ENCODE measurements at regions not wholly inside any gene's neighbourhood (a gene's known extent, or its start where the extent isn't known, plus 50 kb on each side); places are given as distances from the start of the nearest gene placed in this dataset.

- ATAC-seq (no peak), DNase-seq (ENCODE audit: low read depth, low spot score) (no peak)
- H3K27me3 ChIP-seq (ENCODE audit: control insufficient read depth, insufficient read depth, low read length): 0 out of 2 replicates have a peak, but pooled peaks cover 3% of the 10 kb centered on the region
- BruUV-seq (replicated peaks): no TSS peak
- intact Hi-C loops (cut with micrococcal nuclease; ENCODE audit: unreplicated experiment) (no loop called here), in situ Hi-C loops (cut with HindIII; ENCODE audit: low pct_unique_long_range_greater_than_20kb, low sequenced_read_pairs) (no loop called here)
- ChIA-PET POLR2A (no interaction called here), CTCF (no interaction called here)
- no peaks in the 10 kb centered on the region for H3K36me3 ChIP-seq (ENCODE audit: control insufficient read depth, insufficient read depth, low read length)
- H3K4me1 ChIP-seq (ENCODE audit: control insufficient read depth, insufficient read depth, low read length): no peaks in the 10 kb centered on the region
- no peak overlapping the region for H3K4me3 ChIP-seq (ENCODE audit: low read depth in 2 of 2, low read length in 2 of 2)
- H3K9me3 ChIP-seq (ENCODE audit: control insufficient read depth, insufficient read depth, low read depth, low read length): no peaks in the 10 kb centered on the region
- H3K27ac ChIP-seq (ENCODE audit: low read length): no peak overlapping the region
- TF ChIP-seq TCF7L2 (IDR thresholded peaks at IDR 0.05; ENCODE audit: low read depth, low read length) (no peak), REST (IDR thresholded peaks at IDR 0.05; ENCODE audit: insufficient read depth in 1 of 2, low read depth in 2 of 2, low read length in 1 of 2) (no peak), SIN3A (IDR thresholded peaks at IDR 0.05; ENCODE audit: borderline replicate concordance, insufficient read depth, low read depth, low read length) (no peak), POLR2AphosphoS5 (IDR thresholded peaks at IDR 0.05; ENCODE audit: low read depth, low read length) (no peak)
- TF ChIP-seq, protein P1, sequence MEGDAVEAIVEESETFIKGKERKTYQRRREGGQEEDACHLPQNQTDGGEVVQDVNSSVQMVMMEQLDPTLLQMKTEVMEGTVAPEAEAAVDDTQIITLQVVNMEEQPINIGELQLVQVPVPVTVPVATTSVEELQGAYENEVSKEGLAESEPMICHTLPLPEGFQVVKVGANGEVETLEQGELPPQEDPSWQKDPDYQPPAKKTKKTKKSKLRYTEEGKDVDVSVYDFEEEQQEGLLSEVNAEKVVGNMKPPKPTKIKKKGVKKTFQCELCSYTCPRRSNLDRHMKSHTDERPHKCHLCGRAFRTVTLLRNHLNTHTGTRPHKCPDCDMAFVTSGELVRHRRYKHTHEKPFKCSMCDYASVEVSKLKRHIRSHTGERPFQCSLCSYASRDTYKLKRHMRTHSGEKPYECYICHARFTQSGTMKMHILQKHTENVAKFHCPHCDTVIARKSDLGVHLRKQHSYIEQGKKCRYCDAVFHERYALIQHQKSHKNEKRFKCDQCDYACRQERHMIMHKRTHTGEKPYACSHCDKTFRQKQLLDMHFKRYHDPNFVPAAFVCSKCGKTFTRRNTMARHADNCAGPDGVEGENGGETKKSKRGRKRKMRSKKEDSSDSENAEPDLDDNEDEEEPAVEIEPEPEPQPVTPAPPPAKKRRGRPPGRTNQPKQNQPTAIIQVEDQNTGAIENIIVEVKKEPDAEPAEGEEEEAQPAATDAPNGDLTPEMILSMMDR (IDR thresholded peaks at IDR 0.05): no peak
These were observed 132.2 kb downstream of the NUFIP1 start for GRCh38 chr13:44857061-44857460.

DNA sequence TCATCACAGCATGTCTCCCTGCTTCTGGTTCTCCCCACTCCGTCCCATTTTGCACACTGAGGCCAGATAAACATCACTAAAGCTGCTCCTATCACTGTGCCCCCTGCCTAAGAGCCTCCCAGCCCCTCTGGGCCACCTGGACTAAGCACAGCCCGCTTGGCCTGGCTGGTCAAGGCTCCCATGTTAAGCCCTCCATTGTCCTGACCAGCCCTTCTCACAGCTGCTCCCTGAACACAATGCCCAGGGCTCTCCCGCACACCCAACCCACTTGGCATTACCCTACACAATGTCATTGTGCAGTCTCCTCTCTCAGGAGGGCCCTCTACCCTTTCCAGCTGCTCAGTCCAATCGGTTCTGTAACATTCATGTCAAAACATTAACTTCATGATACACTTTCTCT is 133.4 kb downstream of the NUFIP1 start:
- Histone ChIP-seq H3K27ac (ENCODE audit: low read length) (no peak overlapping the region), H3K36me3 (ENCODE audit: control insufficient read depth, insufficient read depth, low read length) (no peaks in the 10 kb centered on the region), H3K27me3 (ENCODE audit: control insufficient read depth, insufficient read depth, low read length) (0 out of 2 replicates have a peak, but pooled peaks cover 3% of the 10 kb centered on the region), H3K4me1 (ENCODE audit: control insufficient read depth, insufficient read depth, low read length) (no peaks in the 10 kb centered on the region), H3K4me3 (ENCODE audit: low read depth in 2 of 2, low read length in 2 of 2) (no peak overlapping the region), H3K9me3 (ENCODE audit: control insufficient read depth, insufficient read depth, low read depth, low read length) (no peaks in the 10 kb centered on the region)
- DNase-seq (ENCODE audit: low read depth, low spot score) (no peak), ATAC-seq (no peak)
- in situ Hi-C loops (cut with HindIII; ENCODE audit: low pct_unique_long_range_greater_than_20kb, low sequenced_read_pairs): no loop called here
- ChIA-PET CTCF (no interaction called here), POLR2A (no interaction called here)
- no peak for TF ChIP-seq POLR2AphosphoS5 (IDR thresholded peaks at IDR 0.05; ENCODE audit: low read depth, low read length)
- TF ChIP-seq TCF7L2 (IDR thresholded peaks at IDR 0.05; ENCODE audit: low read depth, low read length): no peak
- no peak for TF ChIP-seq REST (IDR thresholded peaks at IDR 0.05; ENCODE audit: insufficient read depth in 1 of 2, low read depth in 2 of 2, low read length in 1 of 2)
- no TSS peak for BruUV-seq (replicated peaks)
- intact Hi-C loops (cut with micrococcal nuclease; ENCODE audit: unreplicated experiment): no loop called here
